ENCODE measurements at regions not wholly inside any gene's neighbourhood (a gene's known extent, or its start where the extent isn't known, plus 50 kb on each side); places are given as distances from the start of the nearest gene placed in this dataset.
"Not testable (repeated sequence)": the region's sequence is repeated elsewhere in the genome, so short reads cannot be mapped to it uniquely, and the experiment has no call there.

DNA sequence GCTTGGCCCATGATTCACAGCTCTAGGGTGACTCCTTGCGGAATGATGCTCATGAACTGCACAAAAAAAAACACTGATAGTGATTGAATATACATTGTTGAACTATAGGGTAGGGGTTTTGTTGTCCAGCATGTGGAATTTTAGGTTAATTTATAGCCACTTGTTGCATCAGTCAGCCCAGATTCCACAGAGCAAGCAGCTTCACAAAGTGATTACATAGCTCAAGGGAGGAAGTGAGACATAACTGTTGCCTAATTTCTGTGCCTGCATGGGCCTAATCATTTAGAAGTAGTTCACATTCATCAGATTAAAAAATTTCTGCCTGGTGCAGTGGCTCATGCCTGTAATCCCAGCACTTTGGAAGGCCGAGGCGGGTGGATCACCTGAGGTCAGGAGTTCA lies 142.2 kb upstream of the ZNF722 start:
- not testable (repeated sequence) for H3K36me3 ChIP-seq (ENCODE audit: control insufficient read depth in 4 of 4, insufficient read depth in 3 of 4, low read depth in 1 of 4, low read length in 3 of 4); DNase-seq (ENCODE audit: low spot score); H3K9ac ChIP-seq (ENCODE audit: low read depth in 1 of 2, low read length in 2 of 2); H3K4me3 ChIP-seq (ENCODE audit: low read depth in 1 of 3, low read length in 3 of 3); H3K27ac ChIP-seq (ENCODE audit: low read depth in 1 of 2, low read length in 2 of 2); H3K27me3 ChIP-seq (ENCODE audit: control insufficient read depth in 4 of 4, insufficient read depth in 4 of 4, low read length in 3 of 4); H3K4me1 ChIP-seq (ENCODE audit: control insufficient read depth in 4 of 4, insufficient read depth in 4 of 4, low read length in 3 of 4); H3K9me3 ChIP-seq (ENCODE audit: control insufficient read depth in 4 of 4, low read length in 3 of 4)
- WGBS = 67% methylated on average over 3 of the region's 3 CpGs

GRCh38 chr7:63867127-63867526 lies 131.5 kb upstream of the ZNF722 start:
- H3K9ac ChIP-seq (ENCODE audit: low read depth in 1 of 2, low read length in 2 of 2) = no peak overlapping the region
- no peak overlapping the region for H3K4me3 ChIP-seq (ENCODE audit: low read depth in 1 of 3, low read length in 3 of 3)
- no peaks in the 10 kb centered on the region for H3K4me1 ChIP-seq (ENCODE audit: control insufficient read depth in 4 of 4, insufficient read depth in 4 of 4, low read length in 3 of 4)
- H3K9me3 ChIP-seq (ENCODE audit: control insufficient read depth in 4 of 4, low read length in 3 of 4) = peaks cover 10 to 34% (median 11%) of the 10 kb centered on the region in 4 donors
- DNase-seq (ENCODE audit: low spot score) = no peak
- H3K36me3 ChIP-seq (ENCODE audit: control insufficient read depth in 4 of 4, insufficient read depth in 3 of 4, low read depth in 1 of 4, low read length in 3 of 4) = no peaks in the 10 kb centered on the region
- H3K27me3 ChIP-seq (ENCODE audit: control insufficient read depth in 4 of 4, insufficient read depth in 4 of 4, low read length in 3 of 4) = no peaks in the 10 kb centered on the region
- H3K27ac ChIP-seq (ENCODE audit: low read depth in 1 of 2, low read length in 2 of 2) = no peak overlapping the region
- TF ChIP-seq JUND (IDR thresholded peaks at IDR 0.05) (no peak), YY1 (IDR thresholded peaks at IDR 0.05) (no peak), NR2F2 (IDR thresholded peaks at IDR 0.05) (no peak), FOXA2 (IDR thresholded peaks at IDR 0.05) (no peak), HNF4G (IDR thresholded peaks at IDR 0.05) (no peak), FOXA1 (IDR thresholded peaks at IDR 0.05) (no peak), RAD21 (IDR thresholded peaks at IDR 0.05) (no peak), SP1 (IDR thresholded peaks at IDR 0.05) (no peak), GABPA (IDR thresholded peaks at IDR 0.05 in 1 of 2, conservative IDR thresholded peaks at IDR 0.05 in 1 of 2) (no peak), EGR1 (IDR thresholded peaks at IDR 0.05; ENCODE audit: low read depth in 2 of 2) (no peak), RXRA (IDR thresholded peaks at IDR 0.05) (no peak)
- TF ChIP-seq, protein P1, sequence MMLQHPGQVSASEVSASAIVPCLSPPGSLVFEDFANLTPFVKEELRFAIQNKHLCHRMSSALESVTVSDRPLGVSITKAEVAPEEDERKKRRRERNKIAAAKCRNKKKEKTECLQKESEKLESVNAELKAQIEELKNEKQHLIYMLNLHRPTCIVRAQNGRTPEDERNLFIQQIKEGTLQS (IDR thresholded peaks at IDR 0.05) = no peak
- TF ChIP-seq, protein P2, sequence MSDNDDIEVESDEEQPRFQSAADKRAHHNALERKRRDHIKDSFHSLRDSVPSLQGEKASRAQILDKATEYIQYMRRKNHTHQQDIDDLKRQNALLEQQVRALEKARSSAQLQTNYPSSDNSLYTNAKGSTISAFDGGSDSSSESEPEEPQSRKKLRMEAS (IDR thresholded peaks at IDR 0.05) = no peak
- TF ChIP-seq, protein P3, sequence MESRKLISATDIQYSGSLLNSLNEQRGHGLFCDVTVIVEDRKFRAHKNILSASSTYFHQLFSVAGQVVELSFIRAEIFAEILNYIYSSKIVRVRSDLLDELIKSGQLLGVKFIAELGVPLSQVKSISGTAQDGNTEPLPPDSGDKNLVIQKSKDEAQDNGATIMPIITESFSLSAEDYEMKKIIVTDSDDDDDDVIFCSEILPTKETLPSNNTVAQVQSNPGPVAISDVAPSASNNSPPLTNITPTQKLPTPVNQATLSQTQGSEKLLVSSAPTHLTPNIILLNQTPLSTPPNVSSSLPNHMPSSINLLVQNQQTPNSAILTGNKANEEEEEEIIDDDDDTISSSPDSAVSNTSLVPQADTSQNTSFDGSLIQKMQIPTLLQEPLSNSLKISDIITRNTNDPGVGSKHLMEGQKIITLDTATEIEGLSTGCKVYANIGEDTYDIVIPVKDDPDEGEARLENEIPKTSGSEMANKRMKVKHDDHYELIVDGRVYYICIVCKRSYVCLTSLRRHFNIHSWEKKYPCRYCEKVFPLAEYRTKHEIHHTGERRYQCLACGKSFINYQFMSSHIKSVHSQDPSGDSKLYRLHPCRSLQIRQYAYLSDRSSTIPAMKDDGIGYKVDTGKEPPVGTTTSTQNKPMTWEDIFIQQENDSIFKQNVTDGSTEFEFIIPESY (IDR thresholded peaks at IDR 0.05) = no peak
- TF ChIP-seq, protein P4, sequence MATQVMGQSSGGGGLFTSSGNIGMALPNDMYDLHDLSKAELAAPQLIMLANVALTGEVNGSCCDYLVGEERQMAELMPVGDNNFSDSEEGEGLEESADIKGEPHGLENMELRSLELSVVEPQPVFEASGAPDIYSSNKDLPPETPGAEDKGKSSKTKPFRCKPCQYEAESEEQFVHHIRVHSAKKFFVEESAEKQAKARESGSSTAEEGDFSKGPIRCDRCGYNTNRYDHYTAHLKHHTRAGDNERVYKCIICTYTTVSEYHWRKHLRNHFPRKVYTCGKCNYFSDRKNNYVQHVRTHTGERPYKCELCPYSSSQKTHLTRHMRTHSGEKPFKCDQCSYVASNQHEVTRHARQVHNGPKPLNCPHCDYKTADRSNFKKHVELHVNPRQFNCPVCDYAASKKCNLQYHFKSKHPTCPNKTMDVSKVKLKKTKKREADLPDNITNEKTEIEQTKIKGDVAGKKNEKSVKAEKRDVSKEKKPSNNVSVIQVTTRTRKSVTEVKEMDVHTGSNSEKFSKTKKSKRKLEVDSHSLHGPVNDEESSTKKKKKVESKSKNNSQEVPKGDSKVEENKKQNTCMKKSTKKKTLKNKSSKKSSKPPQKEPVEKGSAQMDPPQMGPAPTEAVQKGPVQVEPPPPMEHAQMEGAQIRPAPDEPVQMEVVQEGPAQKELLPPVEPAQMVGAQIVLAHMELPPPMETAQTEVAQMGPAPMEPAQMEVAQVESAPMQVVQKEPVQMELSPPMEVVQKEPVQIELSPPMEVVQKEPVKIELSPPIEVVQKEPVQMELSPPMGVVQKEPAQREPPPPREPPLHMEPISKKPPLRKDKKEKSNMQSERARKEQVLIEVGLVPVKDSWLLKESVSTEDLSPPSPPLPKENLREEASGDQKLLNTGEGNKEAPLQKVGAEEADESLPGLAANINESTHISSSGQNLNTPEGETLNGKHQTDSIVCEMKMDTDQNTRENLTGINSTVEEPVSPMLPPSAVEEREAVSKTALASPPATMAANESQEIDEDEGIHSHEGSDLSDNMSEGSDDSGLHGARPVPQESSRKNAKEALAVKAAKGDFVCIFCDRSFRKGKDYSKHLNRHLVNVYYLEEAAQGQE (IDR thresholded peaks at IDR 0.05) = no peak

GRCh38 chr7:63874242-63874641 lies 124.4 kb upstream of the ZNF722 start:
- not testable (repeated sequence) for H3K27me3 ChIP-seq (ENCODE audit: control insufficient read depth in 4 of 4, insufficient read depth in 4 of 4, low read length in 3 of 4)
- 95% methylated on average over 30 of the region's 30 CpGs for WGBS

More at GRCh38 chr7:63874242-63874641, 124.4 kb upstream of the ZNF722 start:
- not testable (repeated sequence) for H3K4me1 ChIP-seq (ENCODE audit: control insufficient read depth in 4 of 4, insufficient read depth in 4 of 4, low read length in 3 of 4); DNase-seq (ENCODE audit: low spot score); H3K27ac ChIP-seq (ENCODE audit: low read depth in 1 of 2, low read length in 2 of 2); H3K9ac ChIP-seq (ENCODE audit: low read depth in 1 of 2, low read length in 2 of 2); H3K4me3 ChIP-seq (ENCODE audit: low read depth in 1 of 3, low read length in 3 of 3); H3K36me3 ChIP-seq (ENCODE audit: control insufficient read depth in 4 of 4, insufficient read depth in 3 of 4, low read depth in 1 of 4, low read length in 3 of 4)
- peaks cover 17 to 62% (median 27%) of the 10 kb centered on the region in 4 donors for H3K9me3 ChIP-seq (ENCODE audit: control insufficient read depth in 4 of 4, low read length in 3 of 4)
